Brain microvascular endothelial cell (primary cell): ENCODE measurements at regions not wholly inside any gene's neighbourhood (a gene's known extent, or its start where the extent isn't known, plus 50 kb on each side); places are given as distances from the start of the nearest gene placed in this dataset.

ENCODE experiments used
- DNase-seq: peaks from one replicate; pipeline ENCODE4 v3.0.0-alpha.2; 2020
- H3K27ac ChIP-seq: fragments of 250-450 bp; sonication (Bioruptor Pico); 2 replicates; pipeline ENCODE4 v1.5.1; 2020; ENCODE audit warnings: mild to moderate bottlenecking, moderate library complexity
- H3K27me3 ChIP-seq: fragments of 250-450 bp; sonication (Bioruptor Pico); replicated peaks from 2 replicates; pipeline ENCODE4 v1.5.1; 2020; ENCODE audit warnings: mild to moderate bottlenecking
- H3K36me3 ChIP-seq: fragments of 250-450 bp; sonication (Bioruptor Pico); replicated peaks from 2 replicates; pipeline ENCODE4 v1.5.1; 2020; ENCODE audit warnings: mild to moderate bottlenecking
- H3K4me3 ChIP-seq: 2 replicates; pipeline ENCODE4 v1.5.1; 2011; ENCODE audit warnings: low read depth, mild to moderate bottlenecking, control low read depth, low read length, moderate library complexity
- in situ Hi-C: cut with HindIII; loops from 2 replicates; pipeline ENCODE4 v1.10.0; 2017; ENCODE audit warnings: low sequenced_read_pairs, low pct_ligation_motif_present
- TF ChIP-seq, protein P1 (sequence below): IDR thresholded peaks from 2 replicates; pipeline ENCODE4 v1.5.1; 2011; ENCODE audit warnings: low read depth, mild to moderate bottlenecking, moderate library complexity, low read length, control low read depth, inconsistent platforms; ENCODE audit errors: missing control alignments

DNA sequence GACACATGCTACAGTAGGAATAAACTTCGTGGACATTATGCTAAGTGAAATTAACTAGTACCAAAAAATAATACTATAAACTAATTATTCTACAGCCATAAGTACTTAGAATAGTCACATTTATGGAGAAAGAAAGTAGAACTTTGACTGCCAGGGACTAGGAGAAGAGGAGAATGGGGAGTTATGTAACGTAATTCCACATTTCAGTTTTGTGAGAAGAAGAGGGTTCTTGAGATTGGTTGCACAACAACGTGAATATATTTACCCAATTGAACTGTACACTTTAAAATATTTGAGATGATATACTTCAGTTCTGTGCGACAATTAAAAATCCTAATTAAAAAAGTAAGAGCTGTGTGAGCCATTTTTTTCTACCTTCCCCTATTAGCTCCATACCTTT, 1412.9 kb downstream of the PLA2G4A start:
- H3K36me3 ChIP-seq, result no peaks in the 10 kb centered on the region
- TF ChIP-seq, protein P1, sequence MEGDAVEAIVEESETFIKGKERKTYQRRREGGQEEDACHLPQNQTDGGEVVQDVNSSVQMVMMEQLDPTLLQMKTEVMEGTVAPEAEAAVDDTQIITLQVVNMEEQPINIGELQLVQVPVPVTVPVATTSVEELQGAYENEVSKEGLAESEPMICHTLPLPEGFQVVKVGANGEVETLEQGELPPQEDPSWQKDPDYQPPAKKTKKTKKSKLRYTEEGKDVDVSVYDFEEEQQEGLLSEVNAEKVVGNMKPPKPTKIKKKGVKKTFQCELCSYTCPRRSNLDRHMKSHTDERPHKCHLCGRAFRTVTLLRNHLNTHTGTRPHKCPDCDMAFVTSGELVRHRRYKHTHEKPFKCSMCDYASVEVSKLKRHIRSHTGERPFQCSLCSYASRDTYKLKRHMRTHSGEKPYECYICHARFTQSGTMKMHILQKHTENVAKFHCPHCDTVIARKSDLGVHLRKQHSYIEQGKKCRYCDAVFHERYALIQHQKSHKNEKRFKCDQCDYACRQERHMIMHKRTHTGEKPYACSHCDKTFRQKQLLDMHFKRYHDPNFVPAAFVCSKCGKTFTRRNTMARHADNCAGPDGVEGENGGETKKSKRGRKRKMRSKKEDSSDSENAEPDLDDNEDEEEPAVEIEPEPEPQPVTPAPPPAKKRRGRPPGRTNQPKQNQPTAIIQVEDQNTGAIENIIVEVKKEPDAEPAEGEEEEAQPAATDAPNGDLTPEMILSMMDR, result no peak
- H3K27ac ChIP-seq, result no peak overlapping the region
- in situ Hi-C loops, result no loop called here
- H3K4me3 ChIP-seq, result no peak overlapping the region
- no peak for DNase-seq
- H3K27me3 ChIP-seq, result no peaks in the 10 kb centered on the region

DNA sequence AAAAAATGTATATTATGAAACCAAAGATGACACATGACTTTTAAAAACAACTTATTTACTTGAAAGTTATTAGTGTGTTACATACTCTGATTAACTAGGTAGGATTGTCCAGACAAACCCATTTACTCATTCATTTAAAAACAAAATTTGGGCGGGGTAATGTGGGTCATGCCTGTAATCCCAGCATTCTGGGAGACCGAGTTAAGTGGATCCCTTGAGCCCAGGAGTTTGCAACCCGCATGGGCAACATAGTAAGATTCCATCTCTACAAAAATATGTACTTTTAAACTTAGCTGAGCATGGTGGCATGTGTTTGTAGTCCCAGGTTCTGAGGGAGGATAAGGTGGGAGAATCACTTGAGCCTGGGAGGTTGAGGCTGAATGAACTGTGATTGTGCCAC, 1414.7 kb downstream of the PLA2G4A start:
- in situ Hi-C loops, result no loop called here
- no peaks in the 10 kb centered on the region for H3K36me3 ChIP-seq
- TF ChIP-seq, protein P1, result no peak
- no peak overlapping the region for H3K4me3 ChIP-seq
- H3K27ac ChIP-seq, result no peak overlapping the region
- DNase-seq, result no peak
- no peaks in the 10 kb centered on the region for H3K27me3 ChIP-seq

DNA sequence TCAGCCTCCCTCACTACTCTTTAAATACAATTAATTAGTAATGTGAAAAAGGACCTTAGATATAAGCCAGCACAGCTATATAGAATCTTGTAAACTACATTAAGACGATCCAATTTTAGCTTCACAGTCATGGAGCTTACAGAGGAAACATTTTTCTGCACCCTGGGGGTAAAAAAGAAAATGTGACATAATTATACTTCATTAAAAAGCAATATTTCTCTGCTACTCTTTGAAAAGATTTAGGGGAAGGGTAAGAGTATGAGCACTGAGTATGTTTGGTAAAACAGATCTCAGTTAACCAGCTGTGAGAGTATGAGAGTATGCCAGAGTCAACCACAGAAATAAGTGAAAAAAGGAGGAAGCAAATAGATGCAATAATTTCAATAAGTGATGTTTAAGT, 1415.9 kb downstream of the PLA2G4A start:
- in situ Hi-C loops, result no loop called here
- H3K27me3 ChIP-seq, result no peaks in the 10 kb centered on the region
- H3K36me3 ChIP-seq, result no peaks in the 10 kb centered on the region
- DNase-seq, result no peak
- H3K27ac ChIP-seq, result no peak overlapping the region
- TF ChIP-seq, protein P1, result no peak
- no peak overlapping the region for H3K4me3 ChIP-seq

DNA sequence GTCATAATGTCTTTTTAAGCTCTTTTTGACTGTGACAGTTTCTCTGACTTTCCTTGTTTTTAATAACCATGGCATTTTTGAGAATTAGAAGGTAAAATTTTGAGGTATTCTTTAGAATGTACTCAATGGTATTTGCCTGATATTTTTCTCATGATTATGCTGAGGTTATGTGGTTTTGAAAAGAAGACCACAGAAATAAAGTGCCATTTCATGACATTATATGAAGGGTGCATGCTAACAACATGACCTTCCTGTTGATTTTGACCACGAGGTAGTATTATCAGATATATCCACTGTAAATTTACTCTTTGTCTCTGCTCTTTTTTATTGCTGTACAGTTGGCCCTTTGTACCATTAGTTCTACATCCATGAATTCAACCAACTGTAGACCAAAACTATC, 1418.5 kb downstream of the PLA2G4A start:
- no peaks in the 10 kb centered on the region for H3K27me3 ChIP-seq
- H3K4me3 ChIP-seq, result no peak overlapping the region
- in situ Hi-C loops, result no loop called here
- no peaks in the 10 kb centered on the region for H3K36me3 ChIP-seq
- TF ChIP-seq, protein P1, result no peak
- H3K27ac ChIP-seq, result no peak overlapping the region
- no peak for DNase-seq

DNA sequence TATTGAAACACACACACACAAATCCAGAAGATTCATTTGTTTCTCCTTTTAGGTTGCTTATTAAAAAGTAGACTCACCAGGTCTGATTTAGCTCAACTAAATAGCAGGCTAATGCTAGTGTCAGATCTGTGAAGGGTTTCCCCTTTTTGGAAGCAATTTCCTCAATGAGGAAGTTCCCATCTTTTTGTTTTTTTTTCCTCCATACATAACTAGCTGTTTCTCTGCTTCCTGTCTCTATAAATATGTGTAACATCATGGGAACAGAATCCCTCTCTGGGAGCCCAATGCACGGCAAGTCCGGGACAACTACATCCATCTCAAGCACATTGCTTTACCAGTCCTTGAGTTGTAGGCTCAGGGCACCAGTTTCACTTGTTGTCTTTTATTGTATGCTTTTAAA, 1421.1 kb downstream of the PLA2G4A start:
- Histone ChIP-seq H3K27ac (no peak overlapping the region), H3K27me3 (no peaks in the 10 kb centered on the region), H3K36me3 (no peaks in the 10 kb centered on the region), H3K4me3 (no peak overlapping the region)
- in situ Hi-C loops, result no loop called here
- no peak for DNase-seq
- TF ChIP-seq, protein P1, result no peak

DNA sequence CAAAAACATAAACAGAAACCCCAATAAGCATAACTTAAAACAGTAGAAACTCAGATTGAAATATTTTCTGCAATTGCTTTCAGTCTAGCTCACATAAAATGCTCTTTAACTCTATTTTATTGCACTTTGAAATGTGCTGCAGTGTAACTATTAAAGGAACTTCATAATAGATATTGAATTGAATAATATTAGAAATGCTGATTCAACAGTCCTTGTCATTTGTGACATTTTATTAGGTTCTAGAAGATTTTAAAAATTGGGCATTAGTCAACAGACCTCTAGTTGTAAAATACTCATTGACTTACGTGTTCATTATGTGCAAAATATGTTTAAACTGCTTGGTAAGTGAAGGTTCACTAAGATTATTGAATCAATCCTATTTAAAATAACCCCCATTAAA, 1422.3 kb downstream of the PLA2G4A start:
- in situ Hi-C loops, result no loop called here
- H3K4me3 ChIP-seq, result no peak overlapping the region
- no peak for DNase-seq
- H3K27me3 ChIP-seq, result no peaks in the 10 kb centered on the region
- no peak overlapping the region for H3K27ac ChIP-seq
- TF ChIP-seq, protein P1, result no peak
- H3K36me3 ChIP-seq, result no peaks in the 10 kb centered on the region
